T-helper 1 cell treated with Interleukin-12 subunit alpha and Interleukin-12 subunit beta and Interleukin-4 antibody, amounts not matched to agents 30 μg/mL and 1 μg/mL, for 36 hours (primary cell): ENCODE measurements at regions not wholly inside any gene's neighbourhood (a gene's known extent, or its start where the extent isn't known, plus 50 kb on each side); places are given as distances from the start of the nearest gene placed in this dataset.
"Not testable (repeated sequence)": the region's sequence is repeated elsewhere in the genome, so short reads cannot be mapped to it uniquely, and the experiment has no call there.

ENCODE experiments used
- H3K27ac Mint-ChIP-seq: one replicate; pipeline ENCODE4 v1.8.0; 2021; ENCODE audit warnings: mild to moderate bottlenecking, mixed read lengths
- H3K27me3 Mint-ChIP-seq: one replicate; pipeline ENCODE4 v1.8.0; 2021; ENCODE audit warnings: low read depth, mixed read lengths
- H3K36me3 Mint-ChIP-seq: one replicate; pipeline ENCODE4 v1.8.0; 2021; ENCODE audit warnings: low read depth, mixed read lengths
- H3K4me1 Mint-ChIP-seq: one replicate; pipeline ENCODE4 v1.8.0; 2021; ENCODE audit warnings: low read depth, mixed read lengths
- H3K4me3 Mint-ChIP-seq: one replicate; pipeline ENCODE4 v1.8.0; 2021; ENCODE audit warnings: mild to moderate bottlenecking, moderate library complexity, mixed read lengths
- H3K9me3 Mint-ChIP-seq: one replicate; pipeline ENCODE4 v1.8.0; 2021; ENCODE audit warnings: mixed read lengths

- Mint-ChIP-seq H3K27me3 (no peaks in the 10 kb centered on the region), H3K27ac (no peak overlapping the region), H3K36me3 (peaks cover 31% of the 10 kb centered on the region), H3K9me3 (peaks cover 17% of the 10 kb centered on the region), H3K4me3 (no peak overlapping the region), H3K4me1 (no peaks in the 10 kb centered on the region)
These were observed 1142.8 kb downstream of the RPIA start for GRCh38 chr2:89834306-89834705.

- H3K4me3 Mint-ChIP-seq, H3K27me3 Mint-ChIP-seq, H3K27ac Mint-ChIP-seq, H3K4me1 Mint-ChIP-seq: not testable (repeated sequence)
- Mint-ChIP-seq H3K9me3 (peaks cover 22% of the 10 kb centered on the region), H3K36me3 (peaks cover 30% of the 10 kb centered on the region)
These were observed 1144.9 kb downstream of the RPIA start for GRCh38 chr2:89836326-89836725.

GRCh38 chr2:89837962-89838625 is 1146.6 kb downstream of the RPIA start:
- peaks cover 27% of the 10 kb centered on the region for H3K36me3 Mint-ChIP-seq
- H3K4me3 Mint-ChIP-seq = no peak overlapping the region
- H3K27me3 Mint-ChIP-seq = no peaks in the 10 kb centered on the region
- no peak overlapping the region for H3K27ac Mint-ChIP-seq
- no peaks in the 10 kb centered on the region for H3K4me1 Mint-ChIP-seq
- peaks cover 30% of the 10 kb centered on the region for H3K9me3 Mint-ChIP-seq

GRCh38 chr2:89840175-89840574 is 1148.7 kb downstream of the RPIA start:
- Mint-ChIP-seq H3K9me3 (peaks cover 30% of the 10 kb centered on the region), H3K36me3 (peaks cover 24% of the 10 kb centered on the region)
- H3K4me3 Mint-ChIP-seq, H3K27ac Mint-ChIP-seq, H3K27me3 Mint-ChIP-seq, H3K4me1 Mint-ChIP-seq: not testable (repeated sequence)

- Mint-ChIP-seq H3K9me3 (peaks cover 26% of the 10 kb centered on the region), H3K36me3 (peaks cover 22% of the 10 kb centered on the region)
- not testable (repeated sequence) for H3K27ac Mint-ChIP-seq, H3K4me1 Mint-ChIP-seq, H3K27me3 Mint-ChIP-seq, H3K4me3 Mint-ChIP-seq
These were observed 1149.5 kb downstream of the RPIA start for GRCh38 chr2:89840781-89841475.

- peaks cover 17% of the 10 kb centered on the region for H3K36me3 Mint-ChIP-seq
- H3K4me3 Mint-ChIP-seq = no peak overlapping the region
- peaks cover 22% of the 10 kb centered on the region for H3K9me3 Mint-ChIP-seq
- H3K4me1 Mint-ChIP-seq = no peaks in the 10 kb centered on the region
- H3K27me3 Mint-ChIP-seq = no peaks in the 10 kb centered on the region
- no peak overlapping the region for H3K27ac Mint-ChIP-seq
These were observed 1150.0 kb downstream of the RPIA start for GRCh38 chr2:89841476-89841840.

- Mint-ChIP-seq H3K4me3 (no peak overlapping the region), H3K36me3 (peaks cover 14% of the 10 kb centered on the region), H3K9me3 (peaks cover 16% of the 10 kb centered on the region), H3K27me3 (no peaks in the 10 kb centered on the region), H3K4me1 (no peaks in the 10 kb centered on the region), H3K27ac (no peak overlapping the region)
These were observed 1150.9 kb downstream of the RPIA start for GRCh38 chr2:89842180-89842908.

GRCh38 chr2:89844221-89844943 is 1152.9 kb downstream of the RPIA start:
- no peak overlapping the region for H3K4me3 Mint-ChIP-seq
- no peaks in the 10 kb centered on the region for H3K27me3 Mint-ChIP-seq
- no peak overlapping the region for H3K27ac Mint-ChIP-seq
- peaks cover 16% of the 10 kb centered on the region for H3K9me3 Mint-ChIP-seq
- H3K4me1 Mint-ChIP-seq = no peaks in the 10 kb centered on the region
- peaks cover 6% of the 10 kb centered on the region for H3K36me3 Mint-ChIP-seq

- peaks cover 2% of the 10 kb centered on the region for H3K36me3 Mint-ChIP-seq
- H3K9me3 Mint-ChIP-seq = peaks cover 16% of the 10 kb centered on the region
- no peak overlapping the region for H3K27ac Mint-ChIP-seq
- no peak overlapping the region for H3K4me3 Mint-ChIP-seq
- H3K4me1 Mint-ChIP-seq = no peaks in the 10 kb centered on the region
- no peaks in the 10 kb centered on the region for H3K27me3 Mint-ChIP-seq
These were observed 1154.1 kb downstream of the RPIA start for GRCh38 chr2:89845532-89845931.

GRCh38 chr2:89848114-89848513 is 1156.6 kb downstream of the RPIA start:
- H3K27me3 Mint-ChIP-seq = no peaks in the 10 kb centered on the region
- H3K36me3 Mint-ChIP-seq = no peaks in the 10 kb centered on the region
- H3K4me3 Mint-ChIP-seq = no peak overlapping the region
- no peak overlapping the region for H3K27ac Mint-ChIP-seq
- H3K4me1 Mint-ChIP-seq = no peaks in the 10 kb centered on the region
- peaks cover 3% of the 10 kb centered on the region for H3K9me3 Mint-ChIP-seq

- Mint-ChIP-seq H3K9me3 (peaks cover 3% of the 10 kb centered on the region), H3K27me3 (no peaks in the 10 kb centered on the region), H3K36me3 (no peaks in the 10 kb centered on the region), H3K4me1 (no peaks in the 10 kb centered on the region), H3K4me3 (no peak overlapping the region), H3K27ac (no peak overlapping the region)
These were observed 1157.4 kb downstream of the RPIA start for GRCh38 chr2:89848763-89849368.

- Mint-ChIP-seq H3K36me3 (no peaks in the 10 kb centered on the region), H3K27ac (no peak overlapping the region), H3K4me3 (no peak overlapping the region), H3K4me1 (no peaks in the 10 kb centered on the region), H3K27me3 (no peaks in the 10 kb centered on the region), H3K9me3 (peaks cover 3% of the 10 kb centered on the region)
These were observed 1158.3 kb downstream of the RPIA start for GRCh38 chr2:89849731-89850130.

GRCh38 chr2:89850481-89850880 is 1159.0 kb downstream of the RPIA start:
- Mint-ChIP-seq H3K4me1 (no peaks in the 10 kb centered on the region), H3K27me3 (no peaks in the 10 kb centered on the region), H3K9me3 (peaks cover under 1% of the 10 kb centered on the region), H3K36me3 (no peaks in the 10 kb centered on the region), H3K27ac (no peak overlapping the region), H3K4me3 (no peak overlapping the region)

- H3K36me3 Mint-ChIP-seq = no peaks in the 10 kb centered on the region
- H3K4me1 Mint-ChIP-seq = no peaks in the 10 kb centered on the region
- no peaks in the 10 kb centered on the region for H3K27me3 Mint-ChIP-seq
- H3K9me3 Mint-ChIP-seq = no peaks in the 10 kb centered on the region
- H3K4me3 Mint-ChIP-seq = no peak overlapping the region
- no peak overlapping the region for H3K27ac Mint-ChIP-seq
These were observed 1159.6 kb downstream of the RPIA start for GRCh38 chr2:89850881-89851582.
